Activated T-cell treated with anti-CD3 and anti-CD28 coated beads, Interleukin-2, amount 50 U/mL, for 48 hours (primary cell): ENCODE measurements at regions not wholly inside any gene's neighbourhood (a gene's known extent, or its start where the extent isn't known, plus 50 kb on each side); places are given as distances from the start of the nearest gene placed in this dataset.

Experiments used
- DNase-seq, 2 experiments: peaks; one replicate each; pipeline ENCODE4 v3.0.0-alpha.2; 2020

DNA sequence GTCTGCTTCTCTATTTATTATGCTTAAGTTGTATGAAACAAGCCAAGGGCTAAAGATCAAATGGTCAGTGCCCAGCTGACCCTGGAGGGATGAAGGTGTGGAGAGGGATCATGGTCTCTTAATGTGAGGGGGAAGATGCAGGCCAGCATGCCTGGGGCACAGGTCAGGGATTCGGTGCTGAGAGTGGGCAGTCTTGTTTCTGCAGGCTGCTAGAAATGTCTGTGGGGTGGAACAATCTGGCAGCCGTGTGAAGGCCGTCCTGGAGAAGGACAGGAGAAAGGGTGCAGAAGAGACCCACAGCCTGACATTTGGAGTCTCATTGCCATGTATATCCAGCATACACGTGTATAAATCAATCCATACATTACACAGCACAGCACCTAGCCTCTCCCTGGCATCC is 258.3 kb upstream of the MOCS1 start:
- DNase-seq, result no peak

DNA sequence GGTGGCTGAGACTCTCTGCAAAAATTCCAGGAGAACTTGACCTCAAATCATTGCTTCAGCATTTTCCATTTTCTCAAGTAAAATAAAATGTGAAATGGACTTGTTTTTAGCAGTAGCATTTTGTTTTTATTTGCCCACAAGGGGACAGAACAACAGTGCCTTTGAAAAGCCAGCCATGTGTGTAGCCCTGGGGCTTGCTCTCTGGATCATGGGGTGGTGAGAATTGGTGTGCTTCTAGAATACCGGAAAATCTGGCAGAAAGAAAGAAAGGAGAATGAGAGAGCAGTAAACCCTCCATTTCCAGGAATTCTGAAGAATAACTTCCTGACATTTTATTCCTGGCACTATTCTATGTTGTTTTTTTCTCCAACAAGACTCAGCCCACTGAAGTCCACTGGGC is 254.7 kb upstream of the MOCS1 start:
- no peak for DNase-seq

DNA sequence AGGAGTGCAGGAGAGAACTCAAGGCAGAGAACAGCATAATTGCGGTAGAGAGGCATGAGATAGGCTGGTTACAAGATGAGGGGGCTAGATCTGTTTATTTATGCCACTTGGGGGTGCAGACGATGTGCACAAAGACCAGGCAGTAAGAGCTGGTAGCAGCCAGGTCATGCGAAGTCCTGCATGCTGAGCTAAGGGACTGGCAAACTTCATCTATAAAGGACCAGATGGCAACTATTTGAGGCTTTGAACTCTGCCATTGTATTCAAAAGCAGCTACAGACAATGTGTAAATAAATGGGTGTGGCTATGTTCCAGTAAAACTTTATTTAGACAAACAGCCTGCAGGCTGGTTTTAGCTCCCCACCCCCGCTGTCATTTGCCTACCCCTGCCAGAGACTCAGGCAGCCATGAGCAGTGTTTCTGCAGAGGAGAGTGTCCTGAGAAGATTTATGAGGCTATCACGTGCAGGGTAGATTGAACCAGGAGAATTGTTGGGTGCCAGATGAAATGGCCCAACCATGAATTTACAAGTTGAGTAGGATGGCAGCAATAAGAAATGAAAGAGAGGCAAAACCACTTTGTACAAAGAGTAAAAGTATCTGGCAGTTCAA is 253.4 kb upstream of the MOCS1 start:
- DNase-seq, result no peak

DNA sequence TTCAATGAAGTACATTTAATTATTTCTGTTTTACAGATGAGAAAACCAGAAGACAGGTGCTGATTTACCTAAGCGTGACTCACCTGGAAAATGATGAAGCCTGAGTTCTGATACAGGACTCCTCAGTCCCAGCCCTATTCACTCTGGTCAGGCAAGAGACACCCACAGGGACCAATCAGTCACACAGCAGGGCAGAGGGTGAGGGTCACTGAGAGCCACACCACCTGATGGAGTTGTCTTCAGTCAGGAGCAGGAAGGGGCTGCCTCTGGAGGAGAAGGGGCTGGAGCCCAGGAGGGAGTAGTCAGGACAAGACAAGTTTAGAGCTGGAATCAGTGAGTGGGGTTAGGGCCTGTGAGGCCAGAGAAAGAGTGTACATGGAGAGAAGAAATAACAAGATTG is 251.2 kb upstream of the MOCS1 start:
- DNase-seq, result no peak

DNA sequence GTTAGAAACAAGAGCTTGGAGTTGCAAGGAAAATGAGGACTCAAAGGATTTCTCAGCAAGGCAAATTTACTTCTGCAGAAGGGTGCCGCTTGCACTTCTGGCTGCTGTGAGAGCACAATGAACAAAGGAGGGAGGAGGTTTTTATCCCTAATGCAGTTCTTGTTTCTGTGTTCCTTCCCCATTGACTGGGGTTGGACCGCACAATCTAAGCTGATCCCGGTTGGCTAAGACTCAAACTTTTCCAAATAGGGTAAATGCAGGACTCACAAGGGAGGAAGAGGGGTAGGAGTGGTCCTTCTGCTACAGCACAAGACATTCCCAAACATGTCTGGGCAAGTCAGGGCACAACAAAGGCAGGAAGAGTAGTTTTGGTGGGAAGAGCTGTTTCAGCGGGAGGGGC is 249.6 kb upstream of the MOCS1 start:
- DNase-seq, result no peak

DNA sequence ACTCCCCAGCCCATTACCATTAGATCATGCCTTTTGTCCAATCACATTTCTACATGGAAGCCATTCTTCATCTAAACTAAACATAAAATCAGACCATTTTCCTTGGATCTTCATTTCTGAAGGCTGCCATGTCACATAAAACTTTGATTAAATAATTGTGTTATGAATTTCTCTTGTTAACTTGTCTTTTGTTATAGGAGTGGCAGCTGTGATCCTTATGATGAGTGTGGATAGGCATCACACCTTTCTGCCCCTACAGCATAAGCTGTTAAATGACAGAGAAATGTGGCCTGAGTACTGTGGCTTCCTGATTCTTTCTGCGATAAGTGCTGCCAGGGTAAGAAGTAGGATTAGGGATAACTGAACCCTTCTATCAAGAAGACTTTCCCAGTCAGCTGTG is 247.1 kb upstream of the MOCS1 start:
- no peak for DNase-seq

DNA sequence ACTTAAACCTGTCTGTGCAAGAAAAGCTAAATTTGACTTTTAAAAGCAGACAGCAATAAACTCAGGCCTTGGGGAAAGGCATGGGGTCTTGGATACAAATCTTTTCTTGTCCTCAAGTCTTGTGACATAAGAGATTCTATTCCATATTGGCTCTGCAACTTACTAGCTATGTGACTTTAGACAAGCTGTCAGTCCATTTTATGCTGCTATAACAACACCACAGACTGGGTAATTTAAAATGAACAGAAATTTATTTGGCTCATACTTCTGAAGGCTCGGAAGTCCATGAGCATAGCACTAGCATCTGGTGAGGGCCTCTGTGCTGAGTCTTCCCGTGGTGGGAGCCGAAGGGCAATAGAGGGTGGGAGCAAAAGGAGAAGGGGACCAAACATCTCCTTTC is 246.0 kb upstream of the MOCS1 start:
- no peak for DNase-seq

DNA sequence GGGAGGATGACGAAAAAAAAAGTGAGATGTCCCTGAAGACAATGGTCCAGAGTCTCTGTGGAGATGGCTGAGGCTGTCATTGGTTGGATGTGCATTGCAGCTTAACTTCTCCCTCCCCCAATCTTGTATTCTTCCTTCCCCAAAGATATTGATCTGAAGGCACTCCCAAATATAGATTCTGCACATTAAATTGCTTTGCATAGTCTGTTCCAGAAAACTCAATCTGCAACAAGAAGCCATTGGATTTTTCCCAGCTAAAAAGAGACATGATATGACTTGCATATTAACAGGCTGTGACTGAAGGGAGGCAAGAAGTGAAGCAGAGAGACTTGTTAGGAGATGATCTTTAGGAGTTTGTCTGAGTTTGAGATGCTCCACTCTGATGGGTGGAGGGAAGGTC is 245.2 kb upstream of the MOCS1 start:
- no peak for DNase-seq

DNA sequence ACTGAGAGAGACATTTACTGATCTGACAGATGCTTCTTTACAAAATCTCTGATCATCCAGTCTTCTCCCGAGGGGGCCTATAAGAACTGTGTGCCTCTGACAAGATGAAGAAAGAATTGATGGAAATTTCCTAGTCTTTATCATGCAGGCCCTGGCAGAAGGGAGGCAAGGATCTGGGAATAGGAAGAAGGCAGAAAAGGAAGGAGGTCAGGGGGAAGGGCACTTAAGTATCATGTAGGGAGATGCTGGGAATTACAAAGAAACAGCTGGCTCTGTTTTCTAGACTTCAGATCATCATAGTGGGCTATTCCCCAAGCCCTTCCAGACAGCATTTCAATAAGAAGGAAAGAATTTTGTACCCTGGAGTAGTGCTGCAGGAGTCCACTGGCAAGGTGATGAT is 243.3 kb upstream of the MOCS1 start:
- no peak for DNase-seq

DNA sequence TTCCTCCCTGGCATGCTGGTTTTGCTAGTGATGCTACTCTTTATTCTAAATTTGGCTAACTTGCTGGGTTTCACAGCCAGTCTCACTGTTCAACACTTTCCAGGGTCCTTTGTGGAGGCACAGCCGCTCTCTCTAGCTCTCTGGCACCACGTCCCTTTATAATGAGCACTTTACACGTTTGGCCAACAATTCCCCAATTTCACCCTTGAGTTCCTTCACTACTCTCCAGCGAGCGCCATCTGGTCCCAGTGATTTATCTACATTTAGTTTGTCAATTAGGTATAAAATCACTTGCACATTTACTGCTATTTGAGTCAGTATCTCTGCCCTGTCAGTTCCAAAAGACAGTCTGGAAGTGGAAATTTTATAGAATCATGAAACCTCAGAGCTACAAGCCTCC is 241.9 kb upstream of the MOCS1 start:
- no peak for DNase-seq

DNA sequence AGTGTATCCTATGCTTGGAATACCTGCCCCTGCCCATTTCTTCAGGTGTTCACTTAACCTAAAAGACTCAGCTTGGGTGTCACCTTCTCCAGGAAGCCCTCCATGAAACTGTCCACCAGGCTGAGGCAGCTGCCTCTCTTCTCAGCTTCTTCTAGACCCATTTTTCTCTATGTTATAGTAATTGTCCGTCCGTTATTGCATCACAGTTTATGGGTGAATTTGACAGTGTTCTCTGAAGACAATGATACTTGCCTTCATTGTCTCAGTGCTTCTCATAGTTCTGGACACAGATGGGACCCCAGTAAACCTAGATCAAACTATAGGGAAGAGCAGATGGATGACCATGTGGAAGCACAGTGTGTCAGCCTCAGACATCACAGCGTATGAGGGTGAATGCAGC is 238.0 kb upstream of the MOCS1 start:
- no peak for DNase-seq

DNA sequence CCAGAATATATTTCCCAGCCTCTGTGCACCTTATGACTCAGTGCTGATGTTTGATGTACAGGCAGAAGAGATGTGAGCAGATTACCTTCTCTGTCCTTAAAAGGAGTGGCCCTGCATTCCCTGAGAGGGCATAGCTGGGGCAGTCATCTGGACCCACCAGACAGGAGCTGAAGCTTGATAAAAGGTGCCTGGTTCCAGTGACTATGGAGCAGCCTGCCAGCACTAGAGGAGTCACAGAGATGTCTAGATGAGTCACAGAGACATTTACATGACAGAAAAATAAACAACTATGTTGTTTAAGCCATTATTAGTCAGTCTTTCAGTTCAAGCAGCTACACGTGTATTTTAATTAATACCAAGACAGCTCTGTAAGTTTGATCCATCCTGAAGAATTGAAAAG is 237.1 kb upstream of the MOCS1 start:
- no peak for DNase-seq

DNA sequence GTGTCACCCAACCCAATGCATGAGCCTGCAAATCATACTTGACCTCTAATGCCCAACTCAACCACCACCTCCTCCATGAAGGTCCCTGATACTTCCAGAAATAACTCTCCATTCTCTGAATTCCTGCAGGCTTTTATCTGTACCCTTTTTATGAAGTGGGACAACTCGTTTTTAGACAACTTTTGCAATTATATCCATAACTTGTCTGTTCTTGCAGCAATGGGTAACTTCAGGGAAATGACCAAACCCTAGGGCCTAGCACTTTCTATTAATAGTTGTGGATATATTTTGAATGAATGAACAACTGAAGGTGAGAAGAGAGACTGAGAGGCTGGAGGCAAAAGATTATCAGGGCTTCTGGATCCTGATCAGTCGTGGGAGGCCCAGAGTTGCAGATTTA is 236.6 kb upstream of the MOCS1 start:
- no peak for DNase-seq

DNA sequence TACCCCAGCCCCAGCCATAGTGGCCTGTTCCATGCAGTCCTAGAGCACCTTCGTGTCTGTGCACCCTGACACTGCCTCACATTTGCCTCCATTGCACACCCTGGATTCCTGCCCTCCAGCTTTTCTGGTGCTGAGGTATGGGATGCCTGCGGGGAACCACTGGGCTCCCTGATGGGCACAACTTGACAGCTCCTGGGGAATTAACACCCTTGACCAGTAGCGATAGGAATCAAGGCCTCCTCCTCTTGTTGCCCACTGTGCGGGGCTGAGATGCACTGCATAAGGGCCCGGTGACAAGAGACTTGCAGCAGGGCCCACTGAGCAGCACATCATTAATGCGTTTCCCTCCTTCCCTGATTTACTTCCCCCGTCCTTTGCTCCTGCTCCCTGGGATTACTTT is 235.6 kb upstream of the MOCS1 start:
- no peak for DNase-seq

DNA sequence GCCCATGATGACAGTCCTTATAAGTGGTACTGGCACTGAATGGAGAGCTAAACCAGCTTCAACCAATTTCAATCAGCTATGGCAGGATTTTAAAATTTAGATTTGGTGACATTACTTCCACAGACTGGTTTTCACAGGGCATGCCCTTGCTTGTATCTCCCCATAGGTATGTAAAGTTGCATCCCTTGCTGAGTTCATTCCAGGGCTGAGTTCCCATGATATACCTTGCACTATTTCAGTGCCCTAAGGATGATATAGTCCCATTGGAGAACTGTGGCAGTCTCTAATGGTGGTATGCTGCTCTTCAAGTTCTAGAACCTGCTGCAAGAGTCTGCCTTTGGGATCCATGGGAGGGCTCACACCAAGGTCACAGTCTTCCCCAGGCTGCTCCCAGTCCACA is 232.7 kb upstream of the MOCS1 start:
- no peak for DNase-seq

DNA sequence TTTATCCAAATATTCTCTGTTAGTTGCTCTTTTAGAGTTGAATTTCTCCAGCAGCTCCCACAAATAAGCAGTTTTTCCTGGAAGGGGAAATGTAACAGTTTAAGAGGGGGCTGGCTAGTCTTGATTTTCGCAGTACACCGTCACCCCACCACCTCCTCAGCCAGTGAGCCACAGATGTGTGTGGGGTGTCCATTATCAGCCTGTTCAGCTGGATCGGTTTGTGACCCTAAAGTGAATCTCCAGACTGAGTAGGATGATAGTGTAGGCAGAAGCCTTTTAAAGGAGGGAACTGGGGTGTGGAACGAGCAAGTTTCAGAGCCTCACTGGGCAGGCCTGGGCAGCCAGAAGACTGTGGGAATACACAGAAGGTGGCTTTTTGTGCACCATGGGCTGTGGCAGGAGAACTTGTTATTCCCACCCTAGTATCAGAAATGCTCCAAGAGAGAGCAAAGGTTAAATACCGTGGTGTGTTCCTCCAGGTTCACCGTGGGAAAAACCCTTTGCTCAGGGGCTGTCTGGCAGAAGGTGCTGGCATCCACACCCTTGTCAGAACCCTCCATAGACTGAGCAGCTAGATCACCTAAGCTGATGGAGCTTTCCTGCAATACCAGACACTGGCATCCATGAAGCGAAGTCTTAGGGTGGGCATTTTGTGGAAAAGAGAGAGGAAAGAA is 230.9 kb upstream of the MOCS1 start:
- no peak for DNase-seq

DNA sequence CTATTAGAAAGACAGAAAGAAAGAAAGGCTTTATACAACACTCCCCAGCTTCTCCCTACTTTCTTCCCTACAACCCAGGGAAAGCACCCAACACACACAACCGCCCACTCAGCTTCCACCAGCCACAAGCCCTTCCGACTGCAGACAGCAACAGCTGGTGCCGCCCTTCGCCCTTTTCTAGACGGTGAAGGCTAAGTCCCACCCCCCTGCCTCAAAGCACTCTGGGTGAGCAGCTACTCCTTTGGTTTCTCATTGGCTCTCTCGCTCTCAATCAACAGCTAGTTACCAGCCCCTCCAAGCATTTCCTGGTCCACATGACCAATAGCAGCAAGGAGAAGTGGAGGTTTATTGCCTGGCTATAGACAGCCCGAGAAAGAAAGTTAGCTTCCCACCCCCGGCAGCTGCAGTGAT is 230.1 kb upstream of the MOCS1 start:
- DNase-seq, result no peak

DNA sequence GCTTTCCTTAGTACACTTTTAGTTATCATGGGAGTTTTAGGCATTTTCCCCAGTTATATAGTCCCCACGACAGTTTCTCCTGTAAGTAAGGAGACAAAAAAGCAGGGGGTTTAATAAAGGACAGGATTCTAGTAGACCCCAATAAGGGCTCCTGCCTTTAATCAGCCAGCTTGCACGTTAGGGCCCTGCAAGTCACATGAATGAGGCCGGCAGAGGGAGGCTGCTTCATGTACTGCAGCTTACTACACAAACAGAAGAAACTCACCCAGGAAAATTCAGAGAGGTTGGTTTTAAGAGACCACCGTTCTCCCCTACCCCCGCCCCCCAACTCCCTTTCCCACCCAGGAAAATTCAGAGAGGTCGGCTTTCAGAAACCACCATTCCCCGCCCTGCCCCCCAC is 229.7 kb upstream of the MOCS1 start:
- DNase-seq, result no peak

DNA sequence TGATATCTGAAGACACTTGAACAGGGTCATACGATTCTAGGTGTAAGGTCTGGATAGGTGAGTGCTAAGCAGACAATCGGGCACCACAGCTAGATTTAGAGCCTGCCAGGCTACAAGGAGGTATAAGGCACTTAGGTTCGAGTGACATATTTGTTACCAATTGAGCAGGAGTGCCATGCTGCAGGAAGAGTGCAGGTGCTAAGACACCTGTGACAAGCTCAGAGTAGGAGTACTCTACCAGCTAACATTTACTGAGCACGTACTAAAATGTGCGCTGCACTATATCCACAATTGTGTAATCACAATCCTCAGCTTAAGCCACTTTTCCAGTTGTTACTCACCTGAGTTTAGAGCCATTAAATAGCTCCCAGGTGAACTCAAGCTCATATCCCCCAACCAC is 227.8 kb upstream of the MOCS1 start:
- no peak for DNase-seq

DNA sequence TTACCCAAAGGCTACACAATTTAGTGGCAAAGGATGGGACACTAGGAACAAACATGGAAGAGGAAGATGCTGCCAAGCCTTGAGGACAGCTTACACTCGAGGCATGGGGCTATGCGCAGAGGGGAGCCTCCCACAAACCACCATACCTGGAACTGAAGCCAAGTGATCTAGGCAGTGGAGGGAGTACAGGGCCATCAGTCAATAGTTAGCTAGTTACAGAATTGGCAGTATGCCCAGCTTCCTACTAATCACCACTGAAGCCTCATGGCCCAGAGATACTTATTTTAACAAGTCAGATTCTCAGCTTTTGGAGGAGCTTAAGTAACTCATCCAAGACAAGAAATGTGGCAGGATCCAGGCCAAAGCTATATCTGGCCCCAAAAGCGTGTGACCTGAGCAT is 226.6 kb upstream of the MOCS1 start:
- no peak for DNase-seq

DNA sequence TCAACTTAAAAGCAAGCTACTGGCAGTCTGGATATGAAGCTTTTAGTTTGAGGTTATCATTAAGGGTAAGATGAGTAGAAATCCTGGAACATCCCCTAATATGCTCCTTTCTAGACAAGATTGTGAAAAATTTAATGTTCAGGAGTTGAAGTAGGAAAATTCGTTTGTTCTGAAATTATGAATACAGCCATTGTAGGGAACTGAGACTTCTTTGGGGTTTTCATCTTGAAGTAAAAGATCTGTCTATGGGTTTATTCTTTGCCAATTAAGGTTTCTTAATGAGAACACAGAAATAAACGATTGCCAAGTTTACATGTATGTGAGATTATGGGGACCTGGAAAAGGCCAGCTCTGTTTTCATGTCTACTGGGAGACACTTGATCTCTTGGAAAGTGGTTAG is 225.6 kb upstream of the MOCS1 start:
- DNase-seq, result no peak

DNA sequence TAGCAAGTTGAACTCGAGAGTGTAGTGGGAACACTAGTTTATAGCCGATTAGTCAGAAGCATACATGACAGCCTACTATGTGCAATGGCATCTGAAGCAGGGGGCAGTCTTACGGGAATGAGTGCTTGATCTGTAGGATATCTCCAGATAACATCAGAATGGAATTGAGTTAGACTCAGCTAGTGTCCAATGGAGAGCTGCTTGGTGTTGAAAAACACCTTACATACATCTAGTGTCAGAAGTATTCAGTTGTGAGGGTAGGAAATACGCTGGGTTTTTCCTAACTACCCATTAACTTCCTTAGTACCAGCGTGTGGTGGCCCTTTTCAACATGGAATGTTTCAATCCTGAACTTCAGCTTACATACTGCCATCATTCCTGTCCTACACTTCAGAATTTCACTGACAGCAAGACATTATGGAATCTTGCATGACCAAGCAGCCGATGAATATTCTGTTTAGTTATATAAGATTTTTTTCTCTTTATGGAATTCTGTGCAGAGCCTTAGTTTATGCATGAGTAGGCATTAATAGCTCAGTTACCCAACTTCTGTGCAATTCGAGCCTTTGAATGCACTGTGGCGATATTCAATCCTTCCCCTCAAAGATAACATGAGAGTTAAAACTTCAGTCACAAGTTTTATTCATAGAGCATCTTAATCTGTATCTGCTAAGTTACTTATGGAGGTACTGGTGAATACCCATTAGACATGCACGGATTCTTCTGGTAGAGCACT is 218.6 kb upstream of the MOCS1 start:
- DNase-seq, result no peak

DNA sequence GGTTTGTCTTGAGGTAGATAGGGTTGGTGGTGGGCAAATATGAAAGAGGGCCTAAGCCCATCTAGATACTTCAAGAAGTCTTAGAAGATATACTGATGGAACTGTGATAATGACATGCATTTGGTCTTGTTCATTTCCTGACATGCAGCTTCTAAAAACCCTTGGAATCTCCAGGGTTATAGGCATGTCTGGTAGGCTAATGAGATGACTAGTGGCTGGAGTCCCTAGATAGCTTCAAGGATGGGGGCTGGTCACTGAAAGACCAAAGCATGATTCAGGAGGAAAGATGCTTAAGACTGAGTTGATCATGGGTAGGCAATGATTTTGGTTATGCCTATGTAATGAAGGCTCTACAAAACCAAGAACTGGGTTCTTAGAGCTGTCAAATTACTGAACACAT is 217.9 kb upstream of the MOCS1 start:
- no peak for DNase-seq

DNA sequence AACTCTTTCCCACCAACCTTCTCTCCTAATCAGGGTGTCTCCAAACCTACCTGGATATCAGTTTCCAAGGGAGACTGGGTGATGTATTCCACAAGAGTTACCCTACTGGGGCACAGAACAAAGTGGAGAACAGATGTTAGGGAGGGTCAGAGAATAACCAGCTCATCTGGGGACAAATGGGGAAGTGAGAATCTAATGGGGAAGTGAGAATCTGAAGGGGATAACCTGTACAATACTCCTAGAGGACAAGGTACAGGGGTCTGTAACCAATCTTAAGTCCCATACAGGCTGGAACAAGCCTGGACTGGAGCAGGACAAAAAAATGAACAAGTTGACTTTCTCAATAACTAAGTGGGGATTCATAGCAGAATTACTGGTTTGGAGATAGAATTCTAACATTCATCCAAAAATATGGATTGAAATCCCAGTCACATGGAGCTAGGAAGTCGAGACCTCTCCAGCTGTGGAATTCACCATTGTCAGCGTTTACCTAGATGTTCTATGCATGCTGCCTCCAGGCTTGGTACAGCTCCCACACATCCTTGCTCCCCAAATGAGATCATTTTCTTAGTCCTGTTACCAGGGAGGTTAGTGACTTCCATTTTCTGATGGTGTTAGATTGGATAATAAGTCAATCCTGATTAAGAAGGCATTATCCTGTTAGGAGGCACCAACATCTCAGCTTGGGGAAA is 214.8 kb upstream of the MOCS1 start:
- DNase-seq, result no peak
